Ovary (tissue), 7 donors: ENCODE measurements at regions not wholly inside any gene's neighbourhood (a gene's known extent, or its start where the extent isn't known, plus 50 kb on each side); places are given as distances from the start of the nearest gene placed in this dataset.
"Not testable (repeated sequence)": the region's sequence is repeated elsewhere in the genome, so short reads cannot be mapped to it uniquely, and the experiment has no call there.

Source experiments
- DNase-seq, 5 donors: peaks; one replicate each; pipeline ENCODE4 v3.0.0-alpha.2; 2019 to 2020
- H3K27ac ChIP-seq, 2 donors: fragments of 200-600 bp; one replicate each; pipeline versions ENCODE4 v1.5.1 to v1.8.0; 2019 to 2022
- H3K27me3 ChIP-seq: fragments of 200-600 bp; one replicate; pipeline ENCODE4 v1.8.0; 2022
- H3K36me3 ChIP-seq: fragments of 200-600 bp; sonication (generic); one replicate; pipeline ENCODE4 v1.5.1; 2019
- H3K4me1 ChIP-seq: one replicate; pipeline ENCODE4 v1.8.1; 2013; ENCODE audit warnings: mild to moderate bottlenecking, moderate library complexity; ENCODE audit not compliant: insufficient read depth
- H3K4me3 ChIP-seq: fragments of 200-600 bp; sonication (generic); one replicate; pipeline ENCODE4 v1.5.1; 2017
- H3K9me3 ChIP-seq, 2 donors: fragments of 200-600 bp in 1 of 2; sonication (generic) in 1 of 2; one replicate each; pipeline versions ENCODE4 v1.5.1 to v1.8.1; 2013 to 2019; ENCODE audit warnings: mild to moderate bottlenecking in 1 of 2, moderate library complexity in 1 of 2
- CTCF ChIP-seq, 3 donors: fragments of 450-650 bp in 2 of 3; fragments of 200-600 bp in 1 of 3; IDR thresholded peaks; one replicate each; pipeline versions ENCODE4 v1.5.1 to v1.8.0; 2016 to 2022; ENCODE audit warnings: antibody characterized with exemption in 3 of 3, mild to moderate bottlenecking in 1 of 3
- EP300 ChIP-seq: sonication (generic); formaldehyde crosslinking; IDR thresholded peaks from one replicate; pipeline ENCODE4 v1.6.1; 2017; ENCODE audit warnings: antibody characterized with exemption
- POLR2A ChIP-seq: fragments of 450-650 bp; IDR thresholded peaks from one replicate; pipeline ENCODE4 v1.6.1; 2017; ENCODE audit warnings: antibody characterized with exemption, mild to moderate bottlenecking, moderate library complexity
- WGBS, 3 donors: extraction: QIAGEN DNeasy Blood & Tissue Kit in 1 of 3; methylation state at CpG; one replicate each; pipeline versions ENCODE4 v1.1.5 to v1.1.7; 2013 to 2017; 5-methylcytosine and 5-hydroxymethylcytosine counted together
- intact Hi-C, 4 donors: fragments of 100-400 bp; cut with DNase I; formaldehyde crosslinking; loops; one replicate each; pipeline versions ENCODE4 v1.11.0 to v1.15.1; 2022 to 2023
- donor health status: DM: no; HTN: no; CAD: no; lungs with moderate emphysema.
- donor health status: DM: no; HTN: no; CAD: no.
- donor health status: Bipolar disorder and iron deficiency.
- donor health status: DM: no; HTN: no; CAD: no.
- donor health status: DM: yes; HTN: yes; CAD: no.

GRCh38 chr4:115548123-115548522, 434.7 kb upstream of the NDST4 start:
- intact Hi-C loops: no loop called here
- Histone ChIP-seq H3K27ac (no peak overlapping the region), H3K27me3 (no peaks in the 10 kb centered on the region), H3K4me1 (no peaks in the 10 kb centered on the region), H3K36me3 (no peaks in the 10 kb centered on the region), H3K9me3 (no peaks in the 10 kb centered on the region), H3K4me3 (no peak overlapping the region)
- WGBS, 3 donors: 84 to 93% (median 91%) methylated on average over 2 of the region's 2 CpGs
- TF ChIP-seq POLR2A: no peak
- TF ChIP-seq CTCF (IDR thresholded peaks at IDR 0.05): no peak
- no peak for TF ChIP-seq EP300
- DNase-seq: no peak

- Histone ChIP-seq H3K27me3 (no peaks in the 10 kb centered on the region), H3K27ac (no peak overlapping the region), H3K4me3 (no peak overlapping the region), H3K9me3 (no peaks in the 10 kb centered on the region), H3K4me1 (no peaks in the 10 kb centered on the region), H3K36me3 (no peaks in the 10 kb centered on the region)
- 15 to 28% (median 15%) methylated on average over 2 of the region's 2 CpGs for WGBS, 3 donors
- no peak for TF ChIP-seq EP300
- no peak for TF ChIP-seq CTCF (IDR thresholded peaks at IDR 0.05)
- TF ChIP-seq POLR2A: no peak
- intact Hi-C loops: no loop called here
- DNase-seq: no peak
These were observed 424.0 kb upstream of the NDST4 start for GRCh38 chr4:115537387-115537786.

- Histone ChIP-seq H3K4me1 (no peaks in the 10 kb centered on the region), H3K27me3 (no peaks in the 10 kb centered on the region), H3K27ac (no peak overlapping the region), H3K36me3 (no peaks in the 10 kb centered on the region), H3K4me3 (no peak overlapping the region), H3K9me3 (no peaks in the 10 kb centered on the region)
- no peak for TF ChIP-seq CTCF (IDR thresholded peaks at IDR 0.05)
- TF ChIP-seq EP300: no peak
- TF ChIP-seq POLR2A: no peak
- intact Hi-C loops: no loop called here
- WGBS, 3 donors: 37 to 63% (median 45%) methylated on average over 1 of the region's 1 CpG
- no peak for DNase-seq
These were observed 415.7 kb upstream of the NDST4 start for GRCh38 chr4:115529126-115529525.

GRCh38 chr4:115519476-115519875, 406.1 kb upstream of the NDST4 start:
- H3K36me3 ChIP-seq, H3K27me3 ChIP-seq, H3K9me3 ChIP-seq, H3K4me3 ChIP-seq, DNase-seq, intact Hi-C loops, H3K27ac ChIP-seq, H3K4me1 ChIP-seq: not testable (repeated sequence)
- 72 to 83% (median 77%) methylated on average over 3 of the region's 3 CpGs for WGBS, 3 donors

- intact Hi-C loops: no loop called here
- Histone ChIP-seq H3K9me3 (no peaks in the 10 kb centered on the region), H3K4me1 (no peaks in the 10 kb centered on the region), H3K36me3 (no peaks in the 10 kb centered on the region), H3K27ac (no peak overlapping the region), H3K4me3 (no peak overlapping the region), H3K27me3 (no peaks in the 10 kb centered on the region)
- DNase-seq: no peak
- WGBS, 3 donors: 2 to 48% (median 25%) methylated on average over 2 of the region's 2 CpGs
- TF ChIP-seq EP300: no peak
- TF ChIP-seq CTCF (IDR thresholded peaks at IDR 0.05): no peak
- no peak for TF ChIP-seq POLR2A
These were observed 402.4 kb upstream of the NDST4 start for GRCh38 chr4:115515772-115516171.
